Neural cell (in vitro differentiated cells): ENCODE measurements at regions not wholly inside any gene's neighbourhood (a gene's known extent, or its start where the extent isn't known, plus 50 kb on each side); places are given as distances from the start of the nearest gene placed in this dataset.

Experiments
- H2AFZ ChIP-seq: fragments of 200-600, 300-800 bp; sonication (generic), shearing (Covaris generic); 2 replicates; pipeline ENCODE4 v1.6.0; 2014; ENCODE audit warnings: low read depth, mild to moderate bottlenecking, antibody characterized with exemption, low read length, moderate library complexity
- H3F3A ChIP-seq: fragments of 200-600 bp; shearing (Covaris generic); 2 replicates; pipeline ENCODE4 v1.6.1; 2016; ENCODE audit warnings: mild to moderate bottlenecking, moderate library complexity, mixed read lengths, antibody characterized with exemption, low read length; ENCODE audit not compliant: insufficient read depth, poor library complexity, severe bottlenecking
- H3K27ac ChIP-seq: fragments of 200-600, 300-800 bp; sonication (generic), shearing (Covaris generic); 2 replicates; pipeline ENCODE4 v1.5.1; 2014; ENCODE audit warnings: mild to moderate bottlenecking, low read length, moderate library complexity
- H3K27me3 ChIP-seq: fragments of 300-800, 200-600 bp; sonication (generic), shearing (Covaris generic); 2 replicates; pipeline ENCODE4 v1.6.0; 2014; ENCODE audit warnings: mild to moderate bottlenecking, low read depth, low read length, moderate library complexity; ENCODE audit not compliant: insufficient read depth
- H3K36me3 ChIP-seq: fragments of 300-800, 200-600 bp; sonication (generic), shearing (Covaris generic); 2 replicates; pipeline ENCODE4 v1.5.1; 2014; ENCODE audit warnings: mild to moderate bottlenecking, antibody characterized with exemption, low read length, moderate library complexity; ENCODE audit not compliant: insufficient read depth
- H3K4me2 ChIP-seq: fragments of 300-800, 200-600 bp; sonication (generic), shearing (Covaris generic); 2 replicates; pipeline ENCODE4 v1.6.0; 2014; ENCODE audit warnings: mild to moderate bottlenecking, low read length
- H3K4me3 ChIP-seq: fragments of 300-800, 200-600 bp; sonication (generic), shearing (Covaris generic); 2 replicates; pipeline ENCODE4 v1.5.1; 2014; ENCODE audit warnings: mild to moderate bottlenecking, low read length, moderate library complexity
- H3K79me2 ChIP-seq: fragments of 200-600 bp; shearing (Covaris generic); replicated peaks from 2 replicates; pipeline ENCODE4 v1.6.0; 2014; ENCODE audit warnings: mild to moderate bottlenecking, low read length, moderate library complexity; ENCODE audit not compliant: insufficient read depth
- H3K9ac ChIP-seq: fragments of 300-800, 200-600 bp; sonication (generic), shearing (Covaris generic); 2 replicates; pipeline ENCODE4 v1.6.1; 2016; ENCODE audit warnings: mild to moderate bottlenecking, low read length, mixed read lengths
- H3K9me2 ChIP-seq: fragments of 200-600 bp; shearing (Covaris generic); 2 replicates; pipeline ENCODE4 v1.6.1; 2016; ENCODE audit warnings: mild to moderate bottlenecking, low read length, mixed read lengths; ENCODE audit not compliant: insufficient read depth
- H3K9me3 ChIP-seq: fragments of 200-600, 300-800 bp; sonication (generic), shearing (Covaris generic); 2 replicates; pipeline ENCODE4 v1.6.1; 2016; ENCODE audit warnings: mild to moderate bottlenecking, mixed run types, low read length, moderate library complexity, mixed read lengths
- H4K20me1 ChIP-seq: fragments of 200-600 bp; shearing (Covaris generic); 2 replicates; pipeline ENCODE4 v1.6.1; 2016; ENCODE audit warnings: mild to moderate bottlenecking, mixed run types; ENCODE audit not compliant: insufficient read depth
- CTCF ChIP-seq: fragments of 450-650 bp; IDR thresholded peaks from 2 replicates; pipeline ENCODE4 v1.5.1; 2014; ENCODE audit warnings: antibody characterized with exemption, mild to moderate bottlenecking, moderate library complexity; ENCODE audit not compliant: poor library complexity, severe bottlenecking
- EP300 ChIP-seq: fragments of 450-650 bp; conservative IDR thresholded peaks from 2 replicates; pipeline ENCODE4 v1.6.1; 2014; ENCODE audit warnings: antibody characterized with exemption, mild to moderate bottlenecking, moderate library complexity; ENCODE audit not compliant: poor library complexity, severe bottlenecking
- EZH2 ChIP-seq: fragments of 200-600, 300-800 bp; shearing (Covaris generic), sonication (generic); IDR thresholded peaks from 2 replicates; pipeline ENCODE4 v1.6.1; 2014; ENCODE audit warnings: antibody characterized with exemption, low read length, borderline replicate concordance, mild to moderate bottlenecking; ENCODE audit not compliant: insufficient read depth, poor library complexity, severe bottlenecking
- MXI1 ChIP-seq: fragments of 450-650 bp; conservative IDR thresholded peaks from 2 replicates; pipeline ENCODE4 v1.6.1; 2014; ENCODE audit warnings: antibody characterized with exemption, mild to moderate bottlenecking; ENCODE audit not compliant: poor library complexity, severe bottlenecking
- POLR2AphosphoS5 ChIP-seq: IDR thresholded peaks from 2 replicates; pipeline ENCODE4 v1.6.1; 2012
- RAD21 ChIP-seq: fragments of 450-650 bp; conservative IDR thresholded peaks from 2 replicates; pipeline ENCODE4 v1.6.1; 2014; ENCODE audit warnings: antibody characterized with exemption, mild to moderate bottlenecking, moderate library complexity
- REST ChIP-seq: IDR thresholded peaks from 2 replicates; pipeline ENCODE4 v1.6.1; 2012; ENCODE audit warnings: borderline replicate concordance
- SMC3 ChIP-seq: fragments of 450-650 bp; conservative IDR thresholded peaks from 2 replicates; pipeline ENCODE4 v1.6.1; 2014; ENCODE audit warnings: antibody characterized with exemption, mild to moderate bottlenecking, moderate library complexity; ENCODE audit not compliant: poor library complexity
- TAF1 ChIP-seq: IDR thresholded peaks from 2 replicates; pipeline ENCODE4 v1.6.1; 2012; ENCODE audit warnings: low read depth

DNA sequence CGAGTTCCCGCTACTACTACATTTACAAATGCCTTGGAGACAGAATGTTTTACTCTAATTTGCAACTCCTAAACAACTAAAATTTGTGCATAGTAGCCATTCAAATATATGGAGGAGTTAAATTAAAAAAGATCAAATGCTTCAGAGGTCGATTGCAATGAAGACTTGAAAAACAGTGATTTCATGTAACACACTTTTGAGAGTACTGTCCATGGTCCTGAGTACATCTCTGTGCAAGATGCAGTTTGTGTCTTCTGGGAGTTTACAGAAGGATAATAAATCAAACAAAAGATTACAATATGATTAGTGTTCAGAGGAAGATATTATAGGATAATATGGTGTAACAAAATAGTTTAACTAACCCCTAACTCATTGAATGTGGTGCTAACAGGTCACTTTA, 894.7 kb downstream of the TMEM182 start:
- Histone ChIP-seq H3K9ac (no peak overlapping the region), H3K9me2 (no peaks in the 10 kb centered on the region), H3K4me2 (no peak overlapping the region), H4K20me1 (no peaks in the 10 kb centered on the region), H2AFZ (no peak overlapping the region), H3F3A (no peaks in the 10 kb centered on the region), H3K27ac (no peak overlapping the region), H3K36me3 (no peaks in the 10 kb centered on the region), H3K27me3 (no peaks in the 10 kb centered on the region), H3K79me2 (no peaks in the 10 kb centered on the region), H3K4me3 (no peak overlapping the region), H3K9me3 (no peaks in the 10 kb centered on the region)
- TF ChIP-seq RAD21 = no peak
- no peak for TF ChIP-seq REST
- no peak for TF ChIP-seq POLR2AphosphoS5
- no peak for TF ChIP-seq CTCF
- no peak for TF ChIP-seq EP300

DNA sequence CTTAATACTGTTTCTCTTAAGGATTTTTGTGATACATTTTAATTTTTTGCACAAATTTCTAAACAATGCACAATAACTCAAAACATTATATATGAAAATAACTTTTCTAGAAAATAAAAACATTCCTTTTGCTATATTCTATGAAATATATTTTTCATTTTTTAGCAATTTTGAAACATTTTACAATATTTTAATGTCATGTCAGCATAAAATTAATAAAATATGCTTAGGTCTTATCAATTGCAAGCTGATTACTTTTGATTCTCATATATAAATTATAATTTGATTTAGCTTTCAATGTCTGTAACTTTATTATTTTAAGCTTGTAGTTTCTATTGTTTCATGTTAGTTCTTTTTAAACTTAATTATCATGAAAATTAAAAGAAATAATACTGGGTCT, 898.7 kb downstream of the TMEM182 start:
- H3K4me2 ChIP-seq = no peak overlapping the region
- H3K9me2 ChIP-seq = no peaks in the 10 kb centered on the region
- no peaks in the 10 kb centered on the region for H3F3A ChIP-seq
- no peak overlapping the region for H2AFZ ChIP-seq
- no peak overlapping the region for H3K4me3 ChIP-seq
- no peaks in the 10 kb centered on the region for H3K79me2 ChIP-seq
- no peak overlapping the region for H3K9ac ChIP-seq
- no peaks in the 10 kb centered on the region for H4K20me1 ChIP-seq
- TF ChIP-seq CTCF (no peak), EP300 (no peak), REST (no peak), MXI1 (no peak), EZH2 (no peak), RAD21 (no peak), TAF1 (no peak), SMC3 (no peak), POLR2AphosphoS5 (no peak)
- no peaks in the 10 kb centered on the region for H3K36me3 ChIP-seq
- H3K27me3 ChIP-seq = no peaks in the 10 kb centered on the region
- H3K27ac ChIP-seq = no peak overlapping the region
- no peaks in the 10 kb centered on the region for H3K9me3 ChIP-seq
